ENCODE measurements at regions not wholly inside any gene's neighbourhood (a gene's known extent, or its start where the extent isn't known, plus 50 kb on each side); places are given as distances from the start of the nearest gene placed in this dataset.
"Not testable (repeated sequence)": the region's sequence is repeated elsewhere in the genome, so short reads cannot be mapped to it uniquely, and the experiment has no call there.

- TF ChIP-seq CTCF (IDR thresholded peaks at IDR 0.05; ENCODE audit: borderline replicate concordance, insufficient read depth, low read depth, low read length): no peak
- H3K4me3 ChIP-seq (ENCODE audit: low read depth, low read length): no peak overlapping the region
These were observed 351.3 kb downstream of the PID1 start for GRCh38 chr2:228919808-228920207.

GRCh38 chr2:228917220-228917619, 353.9 kb downstream of the PID1 start:
- H3K4me3 ChIP-seq (ENCODE audit: low read depth, low read length): no peak overlapping the region
- TF ChIP-seq CTCF (IDR thresholded peaks at IDR 0.05; ENCODE audit: borderline replicate concordance, insufficient read depth, low read depth, low read length): no peak

- no peak overlapping the region for H3K4me3 ChIP-seq (ENCODE audit: low read depth, low read length)
- TF ChIP-seq CTCF (IDR thresholded peaks at IDR 0.05; ENCODE audit: borderline replicate concordance, insufficient read depth, low read depth, low read length): no peak
These were observed 354.5 kb downstream of the PID1 start for GRCh38 chr2:228916416-228917090.

GRCh38 chr2:228913176-228913575, 357.9 kb downstream of the PID1 start:
- no peak for TF ChIP-seq CTCF (IDR thresholded peaks at IDR 0.05; ENCODE audit: borderline replicate concordance, insufficient read depth, low read depth, low read length)
- no peak overlapping the region for H3K4me3 ChIP-seq (ENCODE audit: low read depth, low read length)

- not testable (repeated sequence) for H3K4me3 ChIP-seq (ENCODE audit: low read depth, low read length)
These were observed 360.2 kb downstream of the PID1 start for GRCh38 chr2:228910872-228911271.

- TF ChIP-seq CTCF (IDR thresholded peaks at IDR 0.05; ENCODE audit: borderline replicate concordance, insufficient read depth, low read depth, low read length): no peak
- H3K4me3 ChIP-seq (ENCODE audit: low read depth, low read length): no peak overlapping the region
These were observed 368.9 kb downstream of the PID1 start for GRCh38 chr2:228902176-228902575.

- TF ChIP-seq CTCF (IDR thresholded peaks at IDR 0.05; ENCODE audit: borderline replicate concordance, insufficient read depth, low read depth, low read length): no peak
- H3K4me3 ChIP-seq (ENCODE audit: low read depth, low read length): no peak overlapping the region
These were observed 369.6 kb downstream of the PID1 start for GRCh38 chr2:228901531-228901930.

Data from GM12875 (cell line).